Activated CD4-positive, alpha-beta T cell treated with anti-CD3 and anti-CD28 coated beads, Interleukin-2, amount 50 U/mL, for 16 hours (primary cell): ENCODE measurements at regions not wholly inside any gene's neighbourhood (a gene's known extent, or its start where the extent isn't known, plus 50 kb on each side); places are given as distances from the start of the nearest gene placed in this dataset.
A peak's percentile ranks its signal among the peaks of the same experiment; 100 is the strongest.
"Not testable (repeated sequence)": the region's sequence is repeated elsewhere in the genome, so short reads cannot be mapped to it uniquely, and the experiment has no call there.

Experiments used
- DNase-seq: peaks from one replicate; pipeline ENCODE4 v3.0.0-alpha.2; 2020

- DNase-seq, result no peak
Observed at GRCh38 chr6:11425876-11426275, 111.7 kb upstream of the TMEM170B start.

- no peak for DNase-seq
Observed at GRCh38 chr6:11425431-11425871, 112.1 kb upstream of the TMEM170B start.

- DNase-seq, result no peak
Observed at GRCh38 chr6:11424395-11425034, 113.0 kb upstream of the TMEM170B start.

GRCh38 chr6:11423667-11424066 is 113.9 kb upstream of the TMEM170B start:
- DNase-seq, result no peak

GRCh38 chr6:11423072-11423471 is 114.5 kb upstream of the TMEM170B start:
- no peak for DNase-seq

- no peak for DNase-seq
Observed at GRCh38 chr6:11419763-11420453, 117.6 kb upstream of the TMEM170B start.

GRCh38 chr6:11418290-11418905 is 119.2 kb upstream of the TMEM170B start:
- no peak for DNase-seq

- no peak for DNase-seq
Observed at GRCh38 chr6:11416936-11417576, 120.5 kb upstream of the TMEM170B start.

GRCh38 chr6:11416099-11416935 is 121.2 kb upstream of the TMEM170B start:
- not testable (repeated sequence) for DNase-seq

- DNase-seq, result no peak
Observed at GRCh38 chr6:11415557-11415956, 122.0 kb upstream of the TMEM170B start.

GRCh38 chr6:11414176-11414963 is 123.2 kb upstream of the TMEM170B start:
- DNase-seq, result peak; percentile 69

GRCh38 chr6:11413728-11414127 is 123.8 kb upstream of the TMEM170B start:
- DNase-seq, result peak; percentile 67

GRCh38 chr6:11413117-11413687 is 124.3 kb upstream of the TMEM170B start:
- peak; percentile 61 for DNase-seq

GRCh38 chr6:11412616-11413015 is 124.9 kb upstream of the TMEM170B start:
- DNase-seq, result peak; percentile 70

GRCh38 chr6:11412011-11412424 is 125.5 kb upstream of the TMEM170B start:
- no peak for DNase-seq

- DNase-seq, result no peak
Observed at GRCh38 chr6:11411593-11411992, 126.0 kb upstream of the TMEM170B start.

GRCh38 chr6:11410539-11411307 is 126.8 kb upstream of the TMEM170B start:
- DNase-seq, result peak; percentile 84

GRCh38 chr6:11409371-11409770 is 128.2 kb upstream of the TMEM170B start:
- DNase-seq, result no peak

GRCh38 chr6:11407414-11407813 is 130.1 kb upstream of the TMEM170B start:
- no peak for DNase-seq

- DNase-seq, result no peak
Observed at GRCh38 chr6:11404838-11405237, 132.7 kb upstream of the TMEM170B start.

- DNase-seq, result no peak
Observed at GRCh38 chr6:11404081-11404480, 133.5 kb upstream of the TMEM170B start.
